ENCODE measurements at regions not wholly inside any gene's neighbourhood (a gene's known extent, or its start where the extent isn't known, plus 50 kb on each side); places are given as distances from the start of the nearest gene placed in this dataset.

DNA sequence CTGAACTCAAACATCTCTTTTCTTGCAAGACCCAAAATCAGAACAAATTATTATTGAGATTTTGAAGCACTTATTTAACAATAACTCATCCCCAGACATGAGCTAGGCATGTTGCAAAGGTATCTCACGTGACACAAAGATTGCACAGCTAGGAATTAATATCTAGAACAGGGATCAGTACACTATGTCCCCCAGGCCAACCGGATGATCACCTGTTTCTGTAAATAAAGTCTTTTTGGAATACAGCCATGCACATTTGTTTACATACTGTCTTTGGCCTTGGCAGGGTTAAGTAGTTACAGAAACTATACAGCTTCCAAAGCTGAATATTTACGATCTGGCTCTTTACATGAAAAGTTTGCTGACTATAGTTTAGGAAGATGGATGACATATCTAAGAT lies 287.7 kb downstream of the ACTL7B start:
- Histone ChIP-seq H3K4me3 (replicated peaks in 1 of 2; ENCODE audit: low read depth in 1 of 2, low read length in 2 of 2) (no peak overlapping the region), H3K4me2 (ENCODE audit: low read length) (no peak overlapping the region), H3K79me2 (ENCODE audit: insufficient read depth, low read length) (no peaks in the 10 kb centered on the region), H3K9ac (ENCODE audit: low read length) (no peak overlapping the region), H3K27me3 (ENCODE audit: insufficient read depth, low read length) (peaks cover 4% of the 10 kb centered on the region; the same call in 1 of the 2 replicates), H3K27ac (ENCODE audit: low read depth, low read length) (no peak overlapping the region), H3K9me3 (ENCODE audit: control insufficient read depth in 1 of 2, insufficient read depth in 1 of 2, low read depth in 1 of 2, low read length in 2 of 2) (no peaks in the 10 kb centered on the region), H4K20me1 (ENCODE audit: insufficient read depth) (no peaks in the 10 kb centered on the region), H3K36me3 (ENCODE audit: control insufficient read depth in 1 of 2, insufficient read depth in 2 of 2, low read length in 2 of 2) (no peaks in the 10 kb centered on the region), H3K9me2 (ENCODE audit: insufficient read depth) (no peaks in the 10 kb centered on the region), H2AFZ (ENCODE audit: low read depth, low read length, poor library complexity, severe bottlenecking) (no peak overlapping the region), H3K4me1 (ENCODE audit: control insufficient read depth in 1 of 2, insufficient read depth in 2 of 2, low read length in 2 of 2) (peaks cover 0 to 7% of the 10 kb centered on the region in 2 experiments; a peak in 1 of 4 replicates)
- CTCF ChIA-PET = interaction anchor here (1.2 kb wide), 1 partner anchor 158 kb away, joined by 4 read pairs; no protein-coding TSS in a partner anchor
- intact Hi-C loops (cut with micrococcal nuclease) = loop anchor here (5.0 to 10.0 kb wide), 7 partner anchors 194 to 1101 kb away; no protein-coding TSS in a partner anchor
- ATAC-seq (no peak), DNase-seq (ENCODE audit: low read depth, low spot score) (no peak)
- POLR2A ChIA-PET = no interaction called here
- RAD21 ChIA-PET (ENCODE audit: low non-redundant PET in 1 of 2, low total read pairs in 2 of 2, uncharacterized antibody in 2 of 2, unreplicated experiment in 2 of 2) = no interaction called here
- no peak for TF ChIP-seq EZH2phosphoT487 (IDR thresholded peaks at IDR 0.05; ENCODE audit: borderline replicate concordance)
- TF ChIP-seq, protein P1, sequence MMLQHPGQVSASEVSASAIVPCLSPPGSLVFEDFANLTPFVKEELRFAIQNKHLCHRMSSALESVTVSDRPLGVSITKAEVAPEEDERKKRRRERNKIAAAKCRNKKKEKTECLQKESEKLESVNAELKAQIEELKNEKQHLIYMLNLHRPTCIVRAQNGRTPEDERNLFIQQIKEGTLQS (IDR thresholded peaks at IDR 0.05) = no peak
- no peak for TF ChIP-seq YY1 (IDR thresholded peaks at IDR 0.05; ENCODE audit: extremely low read depth, insufficient replicate concordance, low read depth, low read length)
- no peak for TF ChIP-seq SIN3A (IDR thresholded peaks at IDR 0.05; ENCODE audit: low read depth)
- no peak for TF ChIP-seq ELF1 (IDR thresholded peaks at IDR 0.05; ENCODE audit: borderline replicate concordance, low read depth)
- no peak for TF ChIP-seq POLR2A (IDR thresholded peaks at IDR 0.05; ENCODE audit: borderline replicate concordance, extremely low read depth, insufficient read depth, insufficient read length)
- TF ChIP-seq, protein P2, sequence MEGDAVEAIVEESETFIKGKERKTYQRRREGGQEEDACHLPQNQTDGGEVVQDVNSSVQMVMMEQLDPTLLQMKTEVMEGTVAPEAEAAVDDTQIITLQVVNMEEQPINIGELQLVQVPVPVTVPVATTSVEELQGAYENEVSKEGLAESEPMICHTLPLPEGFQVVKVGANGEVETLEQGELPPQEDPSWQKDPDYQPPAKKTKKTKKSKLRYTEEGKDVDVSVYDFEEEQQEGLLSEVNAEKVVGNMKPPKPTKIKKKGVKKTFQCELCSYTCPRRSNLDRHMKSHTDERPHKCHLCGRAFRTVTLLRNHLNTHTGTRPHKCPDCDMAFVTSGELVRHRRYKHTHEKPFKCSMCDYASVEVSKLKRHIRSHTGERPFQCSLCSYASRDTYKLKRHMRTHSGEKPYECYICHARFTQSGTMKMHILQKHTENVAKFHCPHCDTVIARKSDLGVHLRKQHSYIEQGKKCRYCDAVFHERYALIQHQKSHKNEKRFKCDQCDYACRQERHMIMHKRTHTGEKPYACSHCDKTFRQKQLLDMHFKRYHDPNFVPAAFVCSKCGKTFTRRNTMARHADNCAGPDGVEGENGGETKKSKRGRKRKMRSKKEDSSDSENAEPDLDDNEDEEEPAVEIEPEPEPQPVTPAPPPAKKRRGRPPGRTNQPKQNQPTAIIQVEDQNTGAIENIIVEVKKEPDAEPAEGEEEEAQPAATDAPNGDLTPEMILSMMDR (IDR thresholded peaks at IDR 0.05 in 2 of 3, conservative IDR thresholded peaks at IDR 0.05 in 1 of 3; ENCODE audit: borderline replicate concordance in 1 of 3, insufficient read depth in 1 of 3, low read depth in 2 of 3, low read length in 2 of 3) = no peak
- no peak for TF ChIP-seq ZFX (IDR thresholded peaks at IDR 0.05)
- TF ChIP-seq, protein P3, sequence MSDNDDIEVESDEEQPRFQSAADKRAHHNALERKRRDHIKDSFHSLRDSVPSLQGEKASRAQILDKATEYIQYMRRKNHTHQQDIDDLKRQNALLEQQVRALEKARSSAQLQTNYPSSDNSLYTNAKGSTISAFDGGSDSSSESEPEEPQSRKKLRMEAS (IDR thresholded peaks at IDR 0.05) = no peak
- TF ChIP-seq JUND (IDR thresholded peaks at IDR 0.05) = no peak
- TF ChIP-seq, protein P4, sequence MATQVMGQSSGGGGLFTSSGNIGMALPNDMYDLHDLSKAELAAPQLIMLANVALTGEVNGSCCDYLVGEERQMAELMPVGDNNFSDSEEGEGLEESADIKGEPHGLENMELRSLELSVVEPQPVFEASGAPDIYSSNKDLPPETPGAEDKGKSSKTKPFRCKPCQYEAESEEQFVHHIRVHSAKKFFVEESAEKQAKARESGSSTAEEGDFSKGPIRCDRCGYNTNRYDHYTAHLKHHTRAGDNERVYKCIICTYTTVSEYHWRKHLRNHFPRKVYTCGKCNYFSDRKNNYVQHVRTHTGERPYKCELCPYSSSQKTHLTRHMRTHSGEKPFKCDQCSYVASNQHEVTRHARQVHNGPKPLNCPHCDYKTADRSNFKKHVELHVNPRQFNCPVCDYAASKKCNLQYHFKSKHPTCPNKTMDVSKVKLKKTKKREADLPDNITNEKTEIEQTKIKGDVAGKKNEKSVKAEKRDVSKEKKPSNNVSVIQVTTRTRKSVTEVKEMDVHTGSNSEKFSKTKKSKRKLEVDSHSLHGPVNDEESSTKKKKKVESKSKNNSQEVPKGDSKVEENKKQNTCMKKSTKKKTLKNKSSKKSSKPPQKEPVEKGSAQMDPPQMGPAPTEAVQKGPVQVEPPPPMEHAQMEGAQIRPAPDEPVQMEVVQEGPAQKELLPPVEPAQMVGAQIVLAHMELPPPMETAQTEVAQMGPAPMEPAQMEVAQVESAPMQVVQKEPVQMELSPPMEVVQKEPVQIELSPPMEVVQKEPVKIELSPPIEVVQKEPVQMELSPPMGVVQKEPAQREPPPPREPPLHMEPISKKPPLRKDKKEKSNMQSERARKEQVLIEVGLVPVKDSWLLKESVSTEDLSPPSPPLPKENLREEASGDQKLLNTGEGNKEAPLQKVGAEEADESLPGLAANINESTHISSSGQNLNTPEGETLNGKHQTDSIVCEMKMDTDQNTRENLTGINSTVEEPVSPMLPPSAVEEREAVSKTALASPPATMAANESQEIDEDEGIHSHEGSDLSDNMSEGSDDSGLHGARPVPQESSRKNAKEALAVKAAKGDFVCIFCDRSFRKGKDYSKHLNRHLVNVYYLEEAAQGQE (IDR thresholded peaks at IDR 0.05; ENCODE audit: low read depth) = no peak
- no peak for TF ChIP-seq CBX3 (IDR thresholded peaks at IDR 0.05; ENCODE audit: low read depth)
- BruUV-seq (replicated peaks) = no TSS peak

Measured in HCT116 (cell line).